ENCODE measurements at regions not wholly inside any gene's neighbourhood (a gene's known extent, or its start where the extent isn't known, plus 50 kb on each side); places are given as distances from the start of the nearest gene placed in this dataset.
"Not testable (repeated sequence)": the region's sequence is repeated elsewhere in the genome, so short reads cannot be mapped to it uniquely, and the experiment has no call there.

DNA sequence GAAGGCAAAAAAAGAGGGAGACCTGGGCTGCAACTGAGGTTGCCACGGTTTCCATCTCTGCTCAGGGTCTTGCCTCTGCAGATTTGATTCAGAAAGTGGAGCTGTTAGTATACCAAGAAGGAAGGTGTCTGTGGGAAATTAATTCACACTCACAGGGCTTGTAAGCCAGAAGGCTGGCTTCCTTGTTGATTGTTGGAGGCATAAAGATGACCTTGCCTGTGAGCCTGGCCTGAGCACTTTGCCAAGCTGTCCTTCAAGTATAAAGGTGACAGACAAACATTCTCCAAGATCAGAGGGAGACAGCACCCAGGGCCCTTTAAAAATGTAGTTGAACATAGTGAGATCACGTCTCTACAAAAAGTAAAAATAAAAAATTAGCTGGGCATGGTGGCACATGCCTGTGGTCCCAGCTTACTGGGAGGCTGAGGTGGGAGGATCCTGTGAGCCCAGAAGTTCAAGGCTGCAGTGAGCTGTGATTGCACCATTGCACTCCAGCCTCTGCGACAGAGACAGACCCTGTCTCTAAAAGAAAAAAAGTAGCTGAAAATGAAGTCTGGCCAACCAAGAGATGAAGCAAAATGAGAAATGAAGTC is 91.2 kb upstream of the UXS1 start:
- no peaks in the 10 kb centered on the region for H3K4me1 ChIP-seq (ENCODE audit: control insufficient read depth, insufficient read depth, low read length)
- no peak overlapping the region for H3K9ac ChIP-seq (ENCODE audit: low read length)
- H3K4me3 ChIP-seq (ENCODE audit: low read length) = no peak overlapping the region
- H3K27me3 ChIP-seq (ENCODE audit: control insufficient read depth, insufficient read depth, low read length) = no peaks in the 10 kb centered on the region
- no peaks in the 10 kb centered on the region for H3K36me3 ChIP-seq (ENCODE audit: control insufficient read depth, insufficient read depth, low read length)
- H3K9me3 ChIP-seq (ENCODE audit: control insufficient read depth, low read length) = no peaks in the 10 kb centered on the region

DNA sequence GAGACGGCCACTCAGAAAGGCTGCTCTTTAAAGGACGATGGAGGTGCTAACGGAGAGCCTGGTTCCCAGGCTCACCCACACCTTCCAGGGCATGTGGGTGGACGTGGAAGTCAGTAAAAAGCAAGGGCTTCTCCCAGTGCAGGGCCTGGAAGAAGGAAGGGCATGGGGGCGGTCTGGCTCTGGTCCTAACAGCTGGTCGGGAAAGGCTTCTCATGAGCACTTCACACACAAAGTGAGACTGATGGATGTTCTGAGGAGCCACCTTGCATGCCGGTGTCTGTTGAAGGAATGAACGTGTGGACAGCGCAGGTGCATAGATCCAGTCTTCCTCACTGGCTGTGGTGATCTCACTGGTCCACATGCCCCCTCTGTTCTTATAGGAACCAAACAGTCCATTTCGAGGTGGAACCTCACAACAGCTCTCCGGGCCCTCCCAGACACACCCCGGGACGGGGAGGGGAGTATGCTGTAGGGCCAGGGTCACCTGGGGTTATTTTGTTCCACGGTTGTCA is 90.6 kb upstream of the UXS1 start:
- H3K9me3 ChIP-seq (ENCODE audit: control insufficient read depth, low read length) = no peaks in the 10 kb centered on the region
- no peaks in the 10 kb centered on the region for H3K27me3 ChIP-seq (ENCODE audit: control insufficient read depth, insufficient read depth, low read length)
- H3K36me3 ChIP-seq (ENCODE audit: control insufficient read depth, insufficient read depth, low read length) = no peaks in the 10 kb centered on the region
- H3K4me1 ChIP-seq (ENCODE audit: control insufficient read depth, insufficient read depth, low read length) = no peaks in the 10 kb centered on the region
- no peak overlapping the region for H3K9ac ChIP-seq (ENCODE audit: low read length)
- no peak overlapping the region for H3K4me3 ChIP-seq (ENCODE audit: low read length)

DNA sequence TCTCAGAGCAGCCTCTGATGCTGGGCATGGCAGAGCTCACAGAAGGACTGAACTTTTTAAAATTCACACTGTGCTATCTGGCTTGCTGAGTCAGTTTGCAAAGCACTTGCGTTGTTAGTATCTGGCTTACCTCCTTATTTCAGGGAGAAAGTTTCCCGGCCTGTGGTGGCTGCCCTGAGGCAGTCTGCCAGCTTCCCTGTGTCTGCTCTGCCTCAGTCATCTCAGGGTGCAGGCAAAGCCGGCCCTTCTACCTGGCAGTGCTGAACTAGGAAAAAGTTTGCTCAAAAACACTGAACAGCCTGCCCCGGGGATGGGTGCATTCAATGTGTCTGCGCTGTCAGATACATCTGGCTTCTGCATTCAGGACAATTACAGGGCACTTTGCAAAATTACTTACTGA is 90.2 kb upstream of the UXS1 start:
- no peaks in the 10 kb centered on the region for H3K9me3 ChIP-seq (ENCODE audit: control insufficient read depth, low read length)
- no peaks in the 10 kb centered on the region for H3K36me3 ChIP-seq (ENCODE audit: control insufficient read depth, insufficient read depth, low read length)
- no peaks in the 10 kb centered on the region for H3K27me3 ChIP-seq (ENCODE audit: control insufficient read depth, insufficient read depth, low read length)
- no peaks in the 10 kb centered on the region for H3K4me1 ChIP-seq (ENCODE audit: control insufficient read depth, insufficient read depth, low read length)
- H3K4me3 ChIP-seq (ENCODE audit: low read length) = no peak overlapping the region
- H3K9ac ChIP-seq (ENCODE audit: low read length) = no peak overlapping the region

DNA sequence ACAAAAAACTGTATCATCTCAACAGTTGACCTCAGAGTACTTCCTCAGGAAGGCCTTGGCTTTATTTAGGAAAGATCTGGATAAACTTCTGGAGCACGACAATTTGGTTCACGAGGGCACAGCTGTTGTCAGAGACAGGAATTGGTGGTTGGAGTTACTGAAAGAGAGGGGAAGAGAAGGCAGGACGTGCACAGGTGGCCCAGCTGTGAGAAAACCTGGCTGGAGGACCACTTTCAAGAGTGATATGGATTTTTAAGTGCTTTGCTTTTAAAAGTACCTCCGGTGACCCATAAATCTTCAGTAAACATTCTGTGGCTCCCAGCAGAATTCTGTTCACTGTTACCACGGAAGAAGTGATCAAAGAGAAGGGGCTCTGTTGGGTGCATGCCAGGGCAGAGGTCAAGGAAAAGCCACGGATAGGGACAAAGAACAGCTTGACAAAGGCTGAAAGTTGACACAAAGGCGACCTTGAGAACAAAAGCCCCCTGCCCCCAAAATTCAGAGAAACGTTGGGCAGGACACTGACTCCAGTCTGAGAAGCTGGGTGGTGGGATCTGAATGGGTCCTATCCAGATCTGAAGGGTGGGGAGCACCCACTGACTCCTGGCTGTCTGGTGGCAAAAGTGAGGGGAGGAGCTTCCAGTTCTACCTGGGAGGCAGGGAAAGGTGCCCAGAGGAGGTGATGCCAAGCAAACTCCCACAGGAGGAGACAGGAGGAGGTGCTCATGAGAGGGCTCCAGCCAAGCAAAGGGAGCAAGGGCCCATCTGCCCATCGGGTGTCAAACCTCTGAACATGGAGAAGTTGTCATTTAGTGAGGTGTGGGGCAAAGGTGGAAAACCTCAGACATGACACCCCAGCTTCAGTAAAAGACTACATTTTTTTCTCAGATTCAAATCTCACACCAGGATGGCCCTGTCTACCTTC is 89.4 kb upstream of the UXS1 start:
- not testable (repeated sequence) for H3K27me3 ChIP-seq (ENCODE audit: control insufficient read depth, insufficient read depth, low read length); H3K36me3 ChIP-seq (ENCODE audit: control insufficient read depth, insufficient read depth, low read length); H3K4me1 ChIP-seq (ENCODE audit: control insufficient read depth, insufficient read depth, low read length); H3K4me3 ChIP-seq (ENCODE audit: low read length); H3K9me3 ChIP-seq (ENCODE audit: control insufficient read depth, low read length); H3K9ac ChIP-seq (ENCODE audit: low read length)

DNA sequence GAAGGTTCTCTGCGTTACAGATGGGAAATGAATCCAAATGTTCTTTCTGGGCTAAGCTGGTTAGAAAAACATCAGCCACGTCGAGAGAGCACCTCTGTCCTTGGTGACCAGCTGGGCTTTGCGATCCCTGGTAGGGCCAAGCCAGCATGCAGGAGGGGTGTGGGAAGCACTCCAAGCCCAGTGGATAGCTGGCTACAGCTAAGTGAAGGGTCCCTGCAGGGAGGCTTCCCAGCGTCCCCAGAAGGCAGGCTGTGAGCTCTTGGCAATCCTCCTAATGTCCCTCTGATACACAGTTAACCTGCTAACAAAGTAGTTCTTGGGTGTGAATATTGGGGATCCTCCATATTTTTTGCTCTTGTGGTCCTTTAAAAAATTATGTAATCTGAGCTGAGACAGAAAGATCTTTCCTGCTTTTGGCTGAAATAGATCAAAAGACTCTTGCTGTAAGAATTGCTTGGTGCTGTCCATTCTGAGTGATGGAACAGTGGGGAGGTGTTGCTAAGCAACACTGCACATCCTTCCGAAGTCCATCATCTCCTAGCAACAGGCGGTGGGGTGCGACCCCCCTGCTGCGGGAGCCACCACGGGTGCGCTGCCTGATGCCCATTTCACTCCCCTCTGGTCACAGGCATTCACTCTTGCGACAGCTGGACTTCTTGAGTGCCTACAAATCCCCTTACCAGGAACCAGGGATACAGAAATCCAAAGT is 88.5 kb upstream of the UXS1 start:
- no peak overlapping the region for H3K9ac ChIP-seq (ENCODE audit: low read length)
- no peak overlapping the region for H3K4me3 ChIP-seq (ENCODE audit: low read length)
- no peaks in the 10 kb centered on the region for H3K4me1 ChIP-seq (ENCODE audit: control insufficient read depth, insufficient read depth, low read length)
- no peaks in the 10 kb centered on the region for H3K36me3 ChIP-seq (ENCODE audit: control insufficient read depth, insufficient read depth, low read length)
- no peaks in the 10 kb centered on the region for H3K9me3 ChIP-seq (ENCODE audit: control insufficient read depth, low read length)
- H3K27me3 ChIP-seq (ENCODE audit: control insufficient read depth, insufficient read depth, low read length) = no peaks in the 10 kb centered on the region

DNA sequence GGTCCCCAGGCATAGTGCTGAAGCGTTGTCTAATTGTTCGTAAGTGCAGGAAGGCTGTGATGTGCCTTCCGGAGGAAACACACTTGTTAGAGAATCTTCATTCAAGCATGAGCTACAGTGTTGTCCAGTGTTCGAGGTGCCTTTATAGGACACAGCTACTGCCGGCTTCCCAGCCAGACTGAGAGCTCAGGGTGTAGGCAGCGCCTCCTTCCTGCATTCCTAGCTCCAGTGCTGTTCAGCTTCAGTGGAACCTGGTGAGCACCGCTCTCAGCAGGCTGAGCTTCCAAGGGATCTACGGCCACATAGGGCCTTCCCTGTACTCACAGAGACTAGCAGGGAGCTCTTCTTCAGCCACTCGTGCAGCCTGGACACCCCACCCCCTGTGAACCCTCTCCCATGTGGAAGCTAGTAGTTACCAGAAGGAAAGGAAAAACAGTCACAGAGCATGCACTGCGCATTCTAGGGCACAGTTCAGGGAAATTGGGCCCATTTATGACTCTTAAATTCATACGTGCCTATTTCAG is 87.9 kb upstream of the UXS1 start:
- H3K9me3 ChIP-seq (ENCODE audit: control insufficient read depth, low read length); H3K27me3 ChIP-seq (ENCODE audit: control insufficient read depth, insufficient read depth, low read length); H3K36me3 ChIP-seq (ENCODE audit: control insufficient read depth, insufficient read depth, low read length); H3K4me1 ChIP-seq (ENCODE audit: control insufficient read depth, insufficient read depth, low read length); H3K4me3 ChIP-seq (ENCODE audit: low read length); H3K9ac ChIP-seq (ENCODE audit: low read length): not testable (repeated sequence)

DNA sequence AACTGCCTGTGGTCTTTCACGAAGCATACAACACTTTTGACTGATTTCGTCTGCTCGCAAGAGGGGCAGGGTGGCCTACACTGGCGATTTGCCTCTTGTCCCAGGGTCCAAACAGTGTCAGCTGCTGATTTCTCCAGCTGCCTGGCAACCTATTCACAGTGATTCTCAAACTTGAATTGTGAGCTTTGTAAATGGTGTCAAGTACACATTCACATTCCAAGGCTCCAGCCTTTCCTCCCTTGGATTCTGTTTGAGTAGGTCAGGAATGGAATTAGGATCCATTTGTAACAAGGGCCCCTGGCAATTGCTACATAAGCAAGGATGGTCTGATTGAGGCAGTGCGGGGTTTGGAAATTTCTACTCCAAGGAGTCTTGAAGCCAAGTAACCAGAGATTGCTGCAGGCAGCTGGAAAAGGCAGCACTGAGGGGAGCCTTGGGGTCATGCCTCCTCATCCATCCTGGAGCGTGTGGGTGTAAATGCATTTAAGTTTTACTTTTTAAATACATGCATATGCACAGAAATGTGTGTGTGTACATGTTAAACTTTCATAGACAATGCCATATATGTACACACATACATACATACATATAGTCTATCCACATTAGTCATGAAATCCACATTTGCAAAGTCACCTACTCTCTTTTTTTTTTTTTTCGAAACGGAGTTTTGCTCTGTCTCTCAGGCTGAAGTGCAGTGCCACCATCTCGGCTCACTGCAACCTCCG is 86.8 kb upstream of the UXS1 start:
- Histone ChIP-seq H3K9ac (ENCODE audit: low read length) (no peak overlapping the region), H3K4me3 (ENCODE audit: low read length) (no peak overlapping the region), H3K27me3 (ENCODE audit: control insufficient read depth, insufficient read depth, low read length) (no peaks in the 10 kb centered on the region), H3K4me1 (ENCODE audit: control insufficient read depth, insufficient read depth, low read length) (no peaks in the 10 kb centered on the region), H3K36me3 (ENCODE audit: control insufficient read depth, insufficient read depth, low read length) (no peaks in the 10 kb centered on the region), H3K9me3 (ENCODE audit: control insufficient read depth, low read length) (no peaks in the 10 kb centered on the region)

DNA sequence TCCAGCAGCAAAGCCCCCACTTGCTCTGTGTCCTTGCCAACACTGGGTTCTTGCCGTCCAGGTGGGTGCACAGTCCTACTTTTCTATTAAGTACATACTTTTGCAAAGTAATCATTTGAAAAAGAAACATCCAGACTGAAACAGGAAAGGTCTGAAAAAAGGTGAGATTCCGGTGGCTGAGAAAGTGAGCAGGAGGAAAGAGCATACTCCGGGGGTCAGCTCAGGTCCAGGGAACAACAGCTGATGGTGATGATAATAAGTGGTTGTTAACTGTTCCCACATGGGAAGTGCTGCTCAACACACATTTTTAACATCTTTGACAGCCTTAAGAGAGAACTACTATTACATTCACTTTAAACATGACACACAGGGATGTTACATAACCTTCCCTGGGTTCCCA is 86.1 kb upstream of the UXS1 start:
- Histone ChIP-seq H3K36me3 (ENCODE audit: control insufficient read depth, insufficient read depth, low read length) (no peaks in the 10 kb centered on the region), H3K9ac (ENCODE audit: low read length) (no peak overlapping the region), H3K9me3 (ENCODE audit: control insufficient read depth, low read length) (no peaks in the 10 kb centered on the region), H3K4me1 (ENCODE audit: control insufficient read depth, insufficient read depth, low read length) (no peaks in the 10 kb centered on the region), H3K4me3 (ENCODE audit: low read length) (no peak overlapping the region), H3K27me3 (ENCODE audit: control insufficient read depth, insufficient read depth, low read length) (no peaks in the 10 kb centered on the region)

DNA sequence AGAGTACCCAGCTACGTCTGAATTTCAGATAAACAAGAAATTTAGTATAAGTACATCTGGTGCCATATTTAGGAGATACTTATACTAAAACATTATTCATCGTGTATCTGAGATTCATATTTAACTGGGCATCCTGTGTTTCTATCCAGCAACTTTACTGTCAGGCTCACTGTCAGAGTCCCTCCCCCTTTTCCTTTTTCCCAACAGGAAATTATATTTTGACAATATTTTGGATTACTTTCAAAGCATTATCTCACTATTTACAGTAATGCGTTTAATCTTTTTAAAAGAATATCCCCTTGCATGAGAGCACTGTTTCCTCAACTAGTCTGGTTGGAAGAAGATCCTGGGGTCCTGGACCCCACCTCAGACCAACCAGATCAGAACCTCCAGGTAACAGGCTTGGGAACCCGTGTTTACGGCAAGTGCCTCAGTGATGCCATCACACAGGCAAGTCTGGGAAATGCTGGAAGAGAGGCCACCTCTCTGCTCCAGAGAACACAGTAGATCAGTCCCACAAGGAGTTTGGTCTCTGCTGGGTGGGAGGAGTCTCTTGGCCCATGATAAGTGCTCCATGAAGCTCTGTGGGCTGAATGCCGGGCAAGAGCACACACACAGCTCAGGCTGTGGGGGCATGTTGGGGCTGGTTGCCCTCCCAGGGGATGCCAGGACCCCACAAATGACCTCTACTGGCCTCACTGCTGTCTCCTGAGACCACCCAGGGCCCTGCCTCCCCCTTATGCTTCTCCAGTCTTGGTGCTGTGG is 84.2 kb upstream of the UXS1 start:
- H3K27me3 ChIP-seq (ENCODE audit: control insufficient read depth, insufficient read depth, low read length) = no peaks in the 10 kb centered on the region
- H3K4me3 ChIP-seq (ENCODE audit: low read length) = no peak overlapping the region
- H3K36me3 ChIP-seq (ENCODE audit: control insufficient read depth, insufficient read depth, low read length) = no peaks in the 10 kb centered on the region
- no peaks in the 10 kb centered on the region for H3K4me1 ChIP-seq (ENCODE audit: control insufficient read depth, insufficient read depth, low read length)
- H3K9ac ChIP-seq (ENCODE audit: low read length) = no peak overlapping the region
- no peaks in the 10 kb centered on the region for H3K9me3 ChIP-seq (ENCODE audit: control insufficient read depth, low read length)

DNA sequence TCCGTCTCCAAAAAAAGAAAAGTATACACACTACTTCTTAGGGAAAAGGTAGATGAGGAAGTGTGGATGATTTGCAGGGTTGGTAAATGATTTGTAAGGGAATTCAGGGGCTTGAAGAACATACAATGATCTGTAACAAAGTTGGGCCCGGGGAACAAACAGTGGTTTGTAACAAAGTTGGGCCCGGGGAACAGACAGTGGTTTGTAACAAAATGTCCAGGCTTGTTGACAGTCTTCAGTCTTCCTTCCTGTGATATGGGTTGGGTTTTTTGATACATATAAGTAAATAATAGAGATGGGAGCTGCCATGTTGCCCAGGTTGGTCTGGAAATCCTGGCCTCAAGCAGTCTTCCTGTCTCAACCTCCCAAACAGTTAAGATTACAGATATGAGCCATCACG is 83.3 kb upstream of the UXS1 start:
- Histone ChIP-seq H3K27me3 (ENCODE audit: control insufficient read depth, insufficient read depth, low read length) (no peaks in the 10 kb centered on the region), H3K4me3 (ENCODE audit: low read length) (no peak overlapping the region), H3K36me3 (ENCODE audit: control insufficient read depth, insufficient read depth, low read length) (no peaks in the 10 kb centered on the region), H3K4me1 (ENCODE audit: control insufficient read depth, insufficient read depth, low read length) (no peaks in the 10 kb centered on the region), H3K9me3 (ENCODE audit: control insufficient read depth, low read length) (no peaks in the 10 kb centered on the region), H3K9ac (ENCODE audit: low read length) (no peak overlapping the region)

DNA sequence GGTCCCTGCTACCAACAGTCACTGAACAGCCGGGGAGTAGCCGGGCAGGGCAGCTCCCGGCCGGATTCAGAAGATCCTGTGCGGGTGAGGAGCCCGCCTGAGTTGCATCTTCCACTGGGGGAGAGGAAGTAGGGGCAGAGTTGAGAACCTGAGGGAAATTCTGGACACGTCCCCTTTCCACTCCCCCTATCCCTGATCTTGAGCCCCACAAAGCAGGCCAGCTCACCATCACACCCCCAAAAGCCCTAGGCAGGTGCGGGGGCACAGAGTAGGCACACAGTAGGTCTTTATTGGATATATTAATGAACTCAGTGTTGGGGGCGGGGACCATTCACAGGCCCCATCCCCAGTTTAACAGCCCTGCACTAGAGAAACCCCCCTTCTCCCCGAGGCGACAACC is 81.9 kb upstream of the UXS1 start:
- Histone ChIP-seq H3K9ac (ENCODE audit: low read length) (no peak overlapping the region), H3K4me3 (ENCODE audit: low read length) (no peak overlapping the region), H3K9me3 (ENCODE audit: control insufficient read depth, low read length) (no peaks in the 10 kb centered on the region)

More for the DNA sequence above, 81.9 kb upstream of the UXS1 start:
- no peaks in the 10 kb centered on the region for H3K27me3 ChIP-seq (ENCODE audit: control insufficient read depth, insufficient read depth, low read length)
- no peaks in the 10 kb centered on the region for H3K36me3 ChIP-seq (ENCODE audit: control insufficient read depth, insufficient read depth, low read length)
- H3K4me1 ChIP-seq (ENCODE audit: control insufficient read depth, insufficient read depth, low read length) = no peaks in the 10 kb centered on the region
